Effector memory CD4-positive, alpha-beta T cell (primary cell): ENCODE measurements at regions not wholly inside any gene's neighbourhood (a gene's known extent, or its start where the extent isn't known, plus 50 kb on each side); places are given as distances from the start of the nearest gene placed in this dataset.
A peak's percentile ranks its signal among the peaks of the same experiment; 100 is the strongest.
"Not testable (repeated sequence)": the region's sequence is repeated elsewhere in the genome, so short reads cannot be mapped to it uniquely, and the experiment has no call there.

Experiments
- DNase-seq, 3 donors: peaks; one replicate each; pipeline ENCODE4 v3.0.0-alpha.2; 2020
- H3K27ac ChIP-seq: 2 replicates; pipeline ENCODE4 v1.7.0; 2013; ENCODE audit warnings: mild to moderate bottlenecking, low read length, moderate library complexity; ENCODE audit not compliant: insufficient read depth, poor library complexity, severe bottlenecking
- H3K27me3 ChIP-seq: replicated peaks from 2 replicates; pipeline ENCODE4 v1.7.0; 2013; ENCODE audit warnings: mild to moderate bottlenecking, low read length; ENCODE audit not compliant: insufficient read depth, control insufficient read depth, poor library complexity, severe bottlenecking
- H3K36me3 ChIP-seq: 2 replicates; pipeline ENCODE4 v1.7.0; 2013; ENCODE audit warnings: mild to moderate bottlenecking, low read length, moderate library complexity; ENCODE audit not compliant: control insufficient read depth, insufficient read depth
- H3K4me1 ChIP-seq: 2 replicates; pipeline ENCODE4 v1.7.0; 2013; ENCODE audit warnings: low read length, mild to moderate bottlenecking; ENCODE audit not compliant: control insufficient read depth, insufficient read depth, poor library complexity, severe bottlenecking
- H3K4me3 ChIP-seq: 2 replicates; pipeline ENCODE4 v1.7.0; 2013; ENCODE audit warnings: low read length, low read depth, mild to moderate bottlenecking; ENCODE audit not compliant: insufficient read depth, poor library complexity, severe bottlenecking
- H3K9me3 ChIP-seq: 2 replicates; pipeline ENCODE4 v1.7.0; 2013; ENCODE audit warnings: mild to moderate bottlenecking, low read length, moderate library complexity; ENCODE audit not compliant: control insufficient read depth

DNA sequence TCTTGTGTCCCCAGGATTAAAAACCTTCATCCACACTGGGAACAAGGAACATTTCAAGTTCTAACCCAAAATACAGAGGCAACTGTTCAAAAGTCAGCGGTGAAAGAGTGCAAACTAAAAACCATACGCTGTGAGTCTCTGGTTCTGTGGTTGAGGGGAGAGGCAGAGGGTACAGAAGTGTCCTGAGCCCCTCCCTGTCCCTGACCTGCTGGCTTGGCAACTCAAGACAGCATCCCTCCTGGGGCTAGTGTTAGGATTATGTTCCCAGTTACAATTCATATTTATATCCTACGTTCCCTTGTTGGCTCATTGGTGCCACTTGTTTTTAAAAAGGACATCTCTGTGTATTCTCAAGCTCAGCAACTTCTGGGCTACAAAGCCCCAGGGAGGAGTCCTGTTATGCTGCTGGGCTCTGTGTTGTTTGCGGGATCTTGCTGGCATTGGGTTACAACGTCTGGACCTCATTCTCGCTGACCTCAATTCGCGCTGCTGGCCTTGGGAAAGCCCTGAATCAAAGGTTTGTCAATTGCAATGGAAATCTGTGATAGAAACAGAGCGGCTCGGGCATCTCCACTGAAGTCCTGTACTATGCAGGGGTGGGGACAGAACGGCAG lies 420.8 kb downstream of the FUT8 start:
- Histone ChIP-seq H3K9me3 (no peaks in the 10 kb centered on the region), H3K36me3 (no peaks in the 10 kb centered on the region), H3K27me3 (no peaks in the 10 kb centered on the region), H3K4me3 (no peak overlapping the region), H3K4me1 (peaks cover 6% of the 10 kb centered on the region), H3K27ac (no peak overlapping the region)
- DNase-seq = no peak

DNA sequence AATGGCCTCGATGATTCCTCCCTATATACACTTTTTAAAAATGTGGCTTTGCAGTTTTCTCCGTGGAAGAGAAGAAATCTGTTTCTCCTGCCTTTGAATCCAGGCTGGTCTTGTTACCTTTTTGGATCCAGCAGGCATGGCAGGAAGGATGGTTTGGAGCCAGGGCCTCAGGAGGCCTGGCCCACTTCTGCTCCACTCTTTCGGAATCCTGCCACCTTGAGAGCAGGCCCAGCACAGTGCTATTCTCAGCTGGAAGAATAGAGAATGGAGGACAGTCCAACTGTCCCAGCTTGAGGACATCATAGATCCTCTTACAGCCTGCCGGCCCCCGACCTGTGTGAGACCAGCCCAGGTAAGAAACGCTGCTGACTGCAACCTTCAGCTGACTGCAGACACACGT lies 421.5 kb downstream of the FUT8 start:
- no peak overlapping the region for H3K27ac ChIP-seq
- H3K36me3 ChIP-seq = no peaks in the 10 kb centered on the region
- H3K27me3 ChIP-seq = no peaks in the 10 kb centered on the region
- H3K9me3 ChIP-seq = no peaks in the 10 kb centered on the region
- no peak for DNase-seq
- H3K4me1 ChIP-seq = peaks cover 13% of the 10 kb centered on the region
- H3K4me3 ChIP-seq = no peak overlapping the region

DNA sequence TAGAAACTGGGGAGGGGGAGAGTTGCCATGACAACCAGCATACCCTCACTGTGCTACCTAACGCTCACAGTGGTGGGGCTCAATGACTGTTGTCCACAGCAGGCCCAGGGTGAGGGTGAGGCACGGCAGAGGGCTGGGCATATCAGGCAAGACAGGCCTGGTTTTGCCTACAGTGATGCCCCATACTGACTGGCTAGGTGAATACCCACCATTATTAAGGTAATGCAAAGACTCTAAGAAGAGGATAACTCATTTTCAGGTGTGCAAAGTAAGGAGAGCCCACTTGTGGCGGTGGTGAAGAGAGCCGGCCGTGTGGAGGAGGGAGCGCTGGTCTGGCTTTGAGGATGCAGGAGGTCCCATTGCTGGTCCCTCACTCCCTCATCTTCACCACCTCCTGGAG lies 422.3 kb downstream of the FUT8 start:
- Histone ChIP-seq H3K36me3 (no peaks in the 10 kb centered on the region), H3K27me3 (no peaks in the 10 kb centered on the region)

DNA sequence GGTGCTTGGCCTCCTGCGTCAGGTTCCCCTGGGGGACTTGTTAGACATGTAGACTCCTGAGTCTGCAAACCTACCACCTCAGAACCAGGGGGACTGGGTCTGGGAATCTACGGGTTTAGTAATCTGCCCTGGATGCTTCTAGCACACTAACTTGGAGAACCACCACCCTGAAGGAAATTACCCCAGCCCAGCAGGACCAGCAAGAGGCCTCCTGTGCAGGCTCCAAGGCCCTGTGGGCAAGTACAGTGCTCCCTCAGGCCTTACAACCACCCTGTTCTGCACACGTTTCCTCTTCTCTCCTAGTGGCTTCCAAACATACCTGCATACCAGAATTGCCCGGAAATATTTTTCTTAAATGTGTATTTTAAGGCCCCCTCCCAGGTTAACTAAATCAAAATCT lies 423.0 kb downstream of the FUT8 start:
- no peak for DNase-seq
- no peak overlapping the region for H3K4me3 ChIP-seq
- no peak overlapping the region for H3K27ac ChIP-seq
- peaks cover 24% of the 10 kb centered on the region for H3K4me1 ChIP-seq
- no peaks in the 10 kb centered on the region for H3K9me3 ChIP-seq
- H3K36me3 ChIP-seq = no peaks in the 10 kb centered on the region
- no peaks in the 10 kb centered on the region for H3K27me3 ChIP-seq

More for the DNA sequence above, 422.3 kb downstream of the FUT8 start:
- no peaks in the 10 kb centered on the region for H3K9me3 ChIP-seq
- peaks cover 21% of the 10 kb centered on the region for H3K4me1 ChIP-seq
- no peak overlapping the region for H3K27ac ChIP-seq
- no peak overlapping the region for H3K4me3 ChIP-seq
- no peak for DNase-seq

DNA sequence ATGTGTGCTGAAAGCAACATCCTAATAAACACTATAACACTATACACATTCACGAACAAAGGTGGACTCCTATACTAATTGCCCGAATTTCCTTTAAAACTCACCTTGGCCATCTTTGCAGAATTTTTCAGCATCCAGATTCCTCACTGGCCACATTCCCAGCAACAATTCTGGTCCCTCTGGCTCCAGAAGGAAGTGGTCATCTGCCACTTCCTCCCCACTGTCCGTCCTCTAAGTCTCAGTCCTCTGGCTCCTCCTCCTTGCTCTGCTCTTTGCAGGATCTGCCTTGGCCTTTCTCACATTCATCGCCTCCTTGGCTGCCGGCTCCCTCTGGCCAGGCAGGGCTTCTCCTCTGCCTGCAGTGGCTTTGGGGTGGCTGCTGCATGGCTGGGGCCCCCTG lies 426.0 kb downstream of the FUT8 start:
- peaks cover 25% of the 10 kb centered on the region for H3K4me1 ChIP-seq
- H3K4me3 ChIP-seq = no peak overlapping the region
- H3K27me3 ChIP-seq = no peaks in the 10 kb centered on the region
- H3K36me3 ChIP-seq = no peaks in the 10 kb centered on the region
- DNase-seq = no peak
- H3K27ac ChIP-seq = no peak overlapping the region
- no peaks in the 10 kb centered on the region for H3K9me3 ChIP-seq

DNA sequence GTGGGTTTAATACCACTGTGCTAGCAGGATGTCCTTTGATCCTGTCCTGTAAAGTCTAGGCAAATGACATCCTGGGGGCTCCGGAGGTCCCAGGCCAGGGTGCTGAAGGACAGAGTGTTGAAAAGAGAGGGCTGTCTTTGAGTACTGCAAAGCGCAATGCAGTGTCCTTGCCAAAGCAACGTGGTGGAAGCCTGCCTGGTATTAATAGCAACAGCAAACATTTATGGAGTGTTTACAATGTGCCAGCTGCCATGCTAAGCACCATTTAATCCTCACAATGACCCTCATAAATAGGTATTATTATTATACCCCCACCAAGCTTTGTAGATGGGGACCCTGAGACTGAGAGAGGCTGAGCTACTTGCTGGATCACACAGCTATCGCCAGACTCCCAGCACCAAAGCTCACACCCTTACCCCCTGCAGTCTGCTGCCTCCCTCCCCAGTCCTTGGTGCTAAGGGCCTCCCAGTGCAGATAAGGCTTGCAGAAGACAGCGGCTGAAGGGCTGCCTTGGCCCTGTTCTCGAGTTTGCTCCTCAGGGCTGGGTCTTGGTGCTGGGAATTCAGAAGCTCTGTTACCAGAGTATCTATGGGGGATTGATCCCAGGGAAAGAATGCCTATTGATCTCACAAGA lies 427.7 kb downstream of the FUT8 start:
- Histone ChIP-seq H3K27ac (no peak overlapping the region), H3K4me1 (peaks cover 36% of the 10 kb centered on the region), H3K36me3 (no peaks in the 10 kb centered on the region), H3K27me3 (no peaks in the 10 kb centered on the region), H3K4me3 (no peak overlapping the region), H3K9me3 (no peaks in the 10 kb centered on the region)
- no peak for DNase-seq

DNA sequence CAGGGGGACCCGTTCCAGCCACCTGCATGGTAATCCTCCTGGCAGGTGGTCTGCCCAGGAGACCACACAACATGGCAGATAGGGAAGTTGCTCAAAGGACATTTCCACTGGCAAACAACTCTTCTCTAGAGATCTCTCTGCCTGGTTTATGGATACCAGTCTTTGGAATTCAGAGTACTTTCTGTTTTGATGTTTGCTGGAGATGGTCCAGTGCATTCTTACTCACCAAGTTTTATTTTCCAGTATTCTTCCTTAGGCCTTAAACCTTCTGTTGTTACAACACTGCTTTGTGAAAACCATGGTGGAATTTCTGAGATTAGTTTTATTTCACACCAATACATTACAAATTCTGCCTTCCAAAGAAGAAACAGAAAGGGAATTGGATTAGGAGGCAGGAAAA lies 428.3 kb downstream of the FUT8 start:
- Histone ChIP-seq H3K9me3 (no peaks in the 10 kb centered on the region), H3K27ac (no peak overlapping the region), H3K4me3 (no peak overlapping the region), H3K27me3 (no peaks in the 10 kb centered on the region), H3K4me1 (peaks cover 41% of the 10 kb centered on the region), H3K36me3 (no peaks in the 10 kb centered on the region)
- no peak for DNase-seq

DNA sequence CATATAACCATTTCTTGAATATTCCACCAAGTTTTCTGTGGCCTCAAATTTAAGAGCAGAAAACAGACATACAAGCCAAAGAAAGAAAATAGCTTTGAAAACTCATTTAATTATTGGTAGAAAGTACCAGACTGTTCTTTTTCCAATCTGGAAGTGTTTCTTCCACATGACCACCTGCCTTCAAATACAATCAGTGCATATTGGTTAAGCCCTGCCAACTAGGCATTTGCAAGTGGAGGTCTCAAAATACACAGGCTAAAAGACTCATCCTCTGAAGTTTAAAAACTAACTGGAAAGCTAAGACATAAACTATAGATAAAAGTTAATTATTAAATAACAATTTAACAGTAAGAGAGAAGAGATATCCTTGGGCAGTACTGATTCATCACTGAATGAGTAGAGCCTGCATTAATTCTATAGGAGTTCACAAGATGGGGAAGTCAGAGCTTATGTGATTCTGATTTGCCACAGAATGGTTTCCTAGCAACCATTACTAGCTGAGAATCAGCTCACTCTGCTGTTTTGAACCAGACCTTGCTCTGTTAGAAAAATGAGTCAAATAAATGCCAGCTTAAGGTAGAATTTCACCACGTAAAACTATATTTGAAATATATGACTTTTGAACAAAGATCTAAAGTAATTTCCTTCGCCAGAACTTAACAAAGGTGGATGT lies 433.8 kb downstream of the FUT8 start:
- Histone ChIP-seq H3K4me3 (peak overlapping the region; percentile 2), H3K9me3 (no peaks in the 10 kb centered on the region), H3K27me3 (no peaks in the 10 kb centered on the region), H3K36me3 (no peaks in the 10 kb centered on the region), H3K4me1 (peaks cover 65% of the 10 kb centered on the region), H3K27ac (peak overlapping the region; percentile 76)
- no peak for DNase-seq

DNA sequence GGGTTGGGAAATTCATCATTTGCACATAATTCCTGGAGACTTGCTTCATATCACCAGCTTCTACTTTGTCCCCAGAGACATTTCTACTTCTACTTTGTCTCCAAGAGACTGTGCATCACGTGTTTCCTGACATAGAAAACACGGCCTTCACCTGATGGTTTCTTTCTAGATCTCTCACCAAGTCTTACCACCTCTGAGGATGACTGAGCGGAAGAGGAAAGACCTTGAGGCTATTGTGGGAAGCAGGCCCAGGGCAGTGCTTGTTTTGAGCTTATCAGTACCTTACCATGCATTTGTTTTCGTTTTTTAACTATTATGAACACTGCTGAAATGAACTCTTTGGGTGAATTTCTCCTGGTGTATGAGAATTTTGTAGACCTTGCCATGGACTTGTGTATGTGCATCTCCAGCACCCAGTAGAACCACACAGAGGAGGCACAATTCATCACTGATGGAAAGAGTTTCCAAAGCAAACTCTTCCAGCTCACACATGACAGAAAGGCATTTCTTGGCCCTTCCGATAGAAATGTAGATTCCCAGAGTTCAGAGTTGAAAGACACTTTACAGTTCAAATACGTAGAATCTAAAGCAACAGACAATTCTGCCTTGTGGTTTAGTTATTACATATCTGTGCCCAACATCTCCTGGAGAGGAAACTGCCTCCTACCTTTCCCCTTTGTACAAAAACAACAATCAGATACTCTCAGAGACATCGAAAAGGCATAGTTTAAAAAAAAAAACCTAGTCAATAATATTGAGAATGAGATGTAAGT lies 434.7 kb downstream of the FUT8 start:
- DNase-seq = peak; percentile 66 to 76 (median 66)
- Histone ChIP-seq H3K9me3 (no peaks in the 10 kb centered on the region), H3K4me1 (peaks cover 70% of the 10 kb centered on the region)

DNA sequence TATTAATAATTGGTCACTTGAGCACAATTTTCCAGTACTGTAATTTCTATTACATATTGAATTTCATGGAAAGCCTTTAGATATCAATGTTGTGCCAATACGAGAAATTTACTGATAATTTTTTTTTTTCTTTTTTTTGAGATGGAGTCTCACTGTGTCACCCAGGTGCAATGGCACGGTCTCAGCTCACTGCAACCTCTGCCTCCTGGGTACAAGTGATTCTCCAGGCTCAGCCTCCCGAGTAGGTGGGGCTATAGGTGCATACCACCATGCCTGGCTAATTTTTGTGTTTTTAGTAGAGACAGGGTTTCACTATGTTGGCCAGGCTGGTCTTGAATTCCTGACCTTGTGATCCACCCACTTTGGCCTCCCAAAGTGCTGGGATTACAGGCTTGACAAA lies 435.4 kb downstream of the FUT8 start:
- Histone ChIP-seq H3K4me1 (peaks cover 76% of the 10 kb centered on the region), H3K27ac (peak overlapping the region; percentile 76), H3K4me3 (peak overlapping the region; percentile 11)
- H3K27me3 ChIP-seq, DNase-seq, H3K36me3 ChIP-seq, H3K9me3 ChIP-seq: not testable (repeated sequence)

More for the DNA sequence above, 434.7 kb downstream of the FUT8 start:
- H3K27ac ChIP-seq = peak overlapping the region; percentile 76
- no peaks in the 10 kb centered on the region for H3K36me3 ChIP-seq
- no peaks in the 10 kb centered on the region for H3K27me3 ChIP-seq
- H3K4me3 ChIP-seq = peak overlapping the region; percentile 15
